ENCODE measurements at regions not wholly inside any gene's neighbourhood (a gene's known extent, or its start where the extent isn't known, plus 50 kb on each side); places are given as distances from the start of the nearest gene placed in this dataset.

- intact Hi-C loops (cut with micrococcal nuclease) (no loop called here), in situ Hi-C loops (cut with MboI; ENCODE audit: low sequenced_read_pairs) (no loop called here), dilution Hi-C loops (cut with HindIII; ENCODE audit: low sequenced_read_pairs, unreplicated experiment) (no loop called here)
- Histone ChIP-seq H3K56ac (ENCODE audit: extremely low read depth, insufficient read depth, low read length) (no peak overlapping the region), H3K27me3 (ENCODE audit: control insufficient read depth, insufficient read depth, low read length) (peaks cover 1% of the 10 kb centered on the region; the same call in 1 of the 2 replicates), H4K5ac (ENCODE audit: low read depth, low read length) (no peak overlapping the region), H3K4me2 (ENCODE audit: low read depth, low read length) (no peak overlapping the region), H2AFZ (replicated peaks; ENCODE audit: low read length, poor library complexity) (no peak overlapping the region), H4K8ac (ENCODE audit: low read depth in 2 of 2, low read length in 2 of 2) (no peak overlapping the region), H3K4me1 (ENCODE audit: control insufficient read depth, insufficient read depth, low read length) (no peaks in the 10 kb centered on the region), H3K4me3 (ENCODE audit: insufficient read depth, low read depth, low read length) (no peak overlapping the region), H2BK20ac (ENCODE audit: low read depth, low read length) (no peak overlapping the region), H3K4ac (ENCODE audit: low read depth, low read length) (no peak overlapping the region), H3K36me3 (ENCODE audit: control insufficient read depth, insufficient read depth, low read length) (no peaks in the 10 kb centered on the region), H2AK5ac (ENCODE audit: low read depth, low read length) (no peak overlapping the region), H4K20me1 (ENCODE audit: insufficient read depth, low read length) (no peaks in the 10 kb centered on the region), H3K79me1 (ENCODE audit: low read depth in 1 of 2, low read length in 2 of 2) (no peaks in the 10 kb centered on the region), H3K27ac (ENCODE audit: insufficient read depth, low read length) (no peak overlapping the region), H3K9me3 (ENCODE audit: control insufficient read depth, insufficient read depth, low read length) (no peaks in the 10 kb centered on the region), H4K91ac (ENCODE audit: insufficient read depth, low read depth, low read length) (no peak overlapping the region), H2BK120ac (ENCODE audit: low read depth, low read length) (no peak overlapping the region), H3K18ac (ENCODE audit: low read depth, low read length) (no peak overlapping the region), H3K9ac (ENCODE audit: low read depth, low read length) (no peak overlapping the region), H2AK9ac (replicated peaks; ENCODE audit: low read depth, low read length, poor library complexity) (no peak overlapping the region), H3K14ac (replicated peaks; ENCODE audit: low read depth, low read length) (no peak overlapping the region), H3K23ac (ENCODE audit: low read depth, low read length) (no peak overlapping the region), H2BK5ac (ENCODE audit: low read depth, low read length, poor library complexity, severe bottlenecking) (no peak overlapping the region), H3K9me1 (ENCODE audit: insufficient read depth, low read length) (no peaks in the 10 kb centered on the region), H2BK15ac (ENCODE audit: low read depth, low read length) (no peak overlapping the region)
- ChIA-PET CTCF (interaction anchor here (1.0 to 2.1 kb wide), 2 partner anchors 11 to 524 kb away, joined by 3 to 5 read pairs; no protein-coding TSS in a partner anchor), POLR2A (ENCODE audit: unreplicated experiment) (no interaction called here)
- WGBS, 2 experiments (ENCODE audit: extremely low coverage in 2 of 2, insufficient read length in 1 of 2): 60% methylated on average over 2 of the region's 13 CpGs; no CpG with 5 or more reads in 1 of the 2 experiments
- ATAC-seq (ENCODE audit: low read depth) (no peak), DNase-seq (no peak)
- no TSS peak for BruUV-seq (replicated peaks)
- TF ChIP-seq MXI1 (IDR thresholded peaks at IDR 0.05; ENCODE audit: borderline replicate concordance, low read depth, low read length) (no peak), FOS (IDR thresholded peaks at IDR 0.05; ENCODE audit: low read depth, low read length) (no peak), ELK1 (IDR thresholded peaks at IDR 0.05; ENCODE audit: borderline replicate concordance, low read depth, low read length) (no peak), RFX5 (IDR thresholded peaks at IDR 0.05; ENCODE audit: low read depth, low read length) (no peak), CHD1 (IDR thresholded peaks at IDR 0.05; ENCODE audit: low read depth, low read length) (no peak), RCOR1 (IDR thresholded peaks at IDR 0.05; ENCODE audit: insufficient replicate concordance, low read length) (no peak)
These were observed 301.1 kb downstream of the IRS2 start for GRCh38 chr13:109485136-109485794.

Measured in IMR-90 (cell line).